GM12878 (cell line): ENCODE measurements at regions not wholly inside any gene's neighbourhood (a gene's known extent, or its start where the extent isn't known, plus 50 kb on each side); places are given as distances from the start of the nearest gene placed in this dataset.
A peak's percentile ranks its signal among the peaks of the same experiment; 100 is the strongest.

ENCODE experiments used
- BCL11A ChIP-seq: IDR thresholded peaks from 2 replicates; pipeline ENCODE4 v1.6.1; 2011; ENCODE audit warnings: low read depth, low read length
- CBX3 ChIP-seq: fragments of 200-600 bp; sonication (generic); IDR thresholded peaks from 2 replicates; pipeline ENCODE4 v1.6.1; 2016; ENCODE audit warnings: low read depth, borderline replicate concordance
- CEBPB ChIP-seq, 2 experiments: fragments of 150-350 bp in 1 of 2; IDR thresholded peaks; 2 replicates each; pipeline ENCODE4 v1.6.1; 2012 to 2014; ENCODE audit warnings: low read depth in 2 of 2, low read length in 2 of 2, borderline replicate concordance in 1 of 2, inconsistent platforms in 1 of 2
- IKZF2 ChIP-seq, 2 experiments: fragments of 450-650 bp; IDR thresholded peaks; 2 replicates each; pipeline ENCODE4 v1.6.1; 2017; ENCODE audit warnings: mild to moderate bottlenecking in 2 of 2, moderate library complexity in 2 of 2
- MEF2B ChIP-seq: fragments of 450-650 bp; IDR thresholded peaks from 2 replicates; pipeline ENCODE4 v1.6.1; 2018; ENCODE audit warnings: mild to moderate bottlenecking, moderate library complexity; ENCODE audit not compliant: partially characterized antibody, poor library complexity, severe bottlenecking
- MTA3 ChIP-seq: IDR thresholded peaks from 2 replicates; pipeline ENCODE4 v1.6.1; 2012; ENCODE audit warnings: low read length, inconsistent platforms, borderline replicate concordance
- NBN ChIP-seq: fragments of 450-650 bp; IDR thresholded peaks from 2 replicates; pipeline ENCODE4 v1.6.1; 2016
- PML ChIP-seq: IDR thresholded peaks from 2 replicates; pipeline ENCODE4 v1.6.1; 2012; ENCODE audit warnings: low read length, inconsistent platforms
- RAD51 ChIP-seq: fragments of 450-650 bp; IDR thresholded peaks from 2 replicates; pipeline ENCODE4 v1.6.1; 2016; ENCODE audit warnings: moderate library complexity, mild to moderate bottlenecking, inconsistent platforms
- SPI1 ChIP-seq: IDR thresholded peaks from 2 replicates; pipeline ENCODE4 v1.6.1; 2011; ENCODE audit warnings: low read depth, mild to moderate bottlenecking, low read length, moderate library complexity, borderline replicate concordance; ENCODE audit not compliant: insufficient read depth
- SREBF2 ChIP-seq: IDR thresholded peaks from 2 replicates; pipeline ENCODE4 v1.6.1; 2012; ENCODE audit warnings: mild to moderate bottlenecking, low read length
- SUZ12 ChIP-seq: fragments of 200-600 bp; sonication (generic); IDR thresholded peaks from one replicate; pipeline ENCODE4 v1.6.1; 2018; ENCODE audit warnings: antibody characterized with exemption, mild to moderate bottlenecking; ENCODE audit not compliant: unreplicated experiment
- ZNF24 ChIP-seq: fragments of 450-650 bp; IDR thresholded peaks from 2 replicates; pipeline ENCODE4 v1.6.1; 2017; ENCODE audit warnings: antibody characterized with exemption, mild to moderate bottlenecking
- TF ChIP-seq, protein P1 (sequence below): fragments of 150-350 bp; IDR thresholded peaks from 2 replicates; pipeline ENCODE4 v1.6.1; 2014; ENCODE audit warnings: mild to moderate bottlenecking, low read depth, low read length
- TF ChIP-seq, protein P2 (sequence below): fragments of 450-650 bp; formaldehyde crosslinking; IDR thresholded peaks from 2 replicates; pipeline ENCODE4 v1.4.0; 2022; ENCODE audit warnings: mild to moderate bottlenecking, moderate library complexity
- TF ChIP-seq, protein P3 (sequence below): fragments of 450-650 bp; IDR thresholded peaks from 2 replicates; pipeline ENCODE4 v1.6.1; 2016; ENCODE audit warnings: mild to moderate bottlenecking
- TF ChIP-seq, protein P4 (sequence below): IDR thresholded peaks from 2 replicates; pipeline ENCODE4 v1.6.1; 2012; ENCODE audit warnings: low read length, inconsistent platforms
- TF ChIP-seq, protein P5 (sequence below): IDR thresholded peaks from 2 replicates; pipeline ENCODE4 v1.6.1; 2011; ENCODE audit warnings: low read depth, low read length, improper control_type of control experiment, borderline replicate concordance
- TF ChIP-seq, protein P6 (sequence below): fragments of 450-650 bp; IDR thresholded peaks from 2 replicates; pipeline ENCODE4 v1.6.1; 2017; ENCODE audit warnings: borderline replicate concordance

DNA sequence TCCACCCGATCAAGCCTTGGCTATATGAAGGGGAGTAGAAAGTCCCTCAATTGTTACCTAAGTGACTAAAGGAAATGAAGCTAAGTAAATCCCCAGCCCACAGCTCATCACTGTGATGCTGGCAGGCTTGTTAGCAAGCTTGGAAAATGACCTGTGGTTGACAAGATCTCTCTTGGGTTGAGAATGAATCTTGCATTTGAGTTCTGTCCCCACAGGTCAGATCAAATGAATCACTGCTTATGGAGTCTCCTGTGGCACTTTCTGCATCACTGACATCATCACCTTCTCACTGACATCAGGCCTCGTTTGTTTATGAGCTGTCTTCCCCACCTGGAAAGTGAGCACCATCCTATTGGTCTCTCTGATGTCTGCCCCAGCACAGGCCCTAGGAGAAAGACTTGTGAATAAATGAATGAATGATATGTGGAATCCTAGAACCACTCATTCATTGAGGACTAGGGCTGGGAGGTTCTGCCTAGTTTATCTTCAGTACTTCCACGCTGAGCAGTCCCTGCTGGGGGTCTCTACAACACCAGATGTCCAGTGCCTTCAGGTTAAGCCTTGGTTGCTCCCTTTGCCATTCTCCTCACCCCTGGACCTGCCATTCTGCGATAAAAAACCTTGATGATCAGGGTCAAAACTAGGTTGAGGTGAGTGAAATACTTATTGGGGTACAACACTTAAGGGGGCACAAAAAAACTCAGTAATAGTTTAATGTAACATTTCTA lies 318.4 kb upstream of the MOCS1 start (continued):
- TF ChIP-seq, protein P1, sequence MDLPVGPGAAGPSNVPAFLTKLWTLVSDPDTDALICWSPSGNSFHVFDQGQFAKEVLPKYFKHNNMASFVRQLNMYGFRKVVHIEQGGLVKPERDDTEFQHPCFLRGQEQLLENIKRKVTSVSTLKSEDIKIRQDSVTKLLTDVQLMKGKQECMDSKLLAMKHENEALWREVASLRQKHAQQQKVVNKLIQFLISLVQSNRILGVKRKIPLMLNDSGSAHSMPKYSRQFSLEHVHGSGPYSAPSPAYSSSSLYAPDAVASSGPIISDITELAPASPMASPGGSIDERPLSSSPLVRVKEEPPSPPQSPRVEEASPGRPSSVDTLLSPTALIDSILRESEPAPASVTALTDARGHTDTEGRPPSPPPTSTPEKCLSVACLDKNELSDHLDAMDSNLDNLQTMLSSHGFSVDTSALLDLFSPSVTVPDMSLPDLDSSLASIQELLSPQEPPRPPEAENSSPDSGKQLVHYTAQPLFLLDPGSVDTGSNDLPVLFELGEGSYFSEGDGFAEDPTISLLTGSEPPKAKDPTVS, result no peak
- TF ChIP-seq, protein P2, sequence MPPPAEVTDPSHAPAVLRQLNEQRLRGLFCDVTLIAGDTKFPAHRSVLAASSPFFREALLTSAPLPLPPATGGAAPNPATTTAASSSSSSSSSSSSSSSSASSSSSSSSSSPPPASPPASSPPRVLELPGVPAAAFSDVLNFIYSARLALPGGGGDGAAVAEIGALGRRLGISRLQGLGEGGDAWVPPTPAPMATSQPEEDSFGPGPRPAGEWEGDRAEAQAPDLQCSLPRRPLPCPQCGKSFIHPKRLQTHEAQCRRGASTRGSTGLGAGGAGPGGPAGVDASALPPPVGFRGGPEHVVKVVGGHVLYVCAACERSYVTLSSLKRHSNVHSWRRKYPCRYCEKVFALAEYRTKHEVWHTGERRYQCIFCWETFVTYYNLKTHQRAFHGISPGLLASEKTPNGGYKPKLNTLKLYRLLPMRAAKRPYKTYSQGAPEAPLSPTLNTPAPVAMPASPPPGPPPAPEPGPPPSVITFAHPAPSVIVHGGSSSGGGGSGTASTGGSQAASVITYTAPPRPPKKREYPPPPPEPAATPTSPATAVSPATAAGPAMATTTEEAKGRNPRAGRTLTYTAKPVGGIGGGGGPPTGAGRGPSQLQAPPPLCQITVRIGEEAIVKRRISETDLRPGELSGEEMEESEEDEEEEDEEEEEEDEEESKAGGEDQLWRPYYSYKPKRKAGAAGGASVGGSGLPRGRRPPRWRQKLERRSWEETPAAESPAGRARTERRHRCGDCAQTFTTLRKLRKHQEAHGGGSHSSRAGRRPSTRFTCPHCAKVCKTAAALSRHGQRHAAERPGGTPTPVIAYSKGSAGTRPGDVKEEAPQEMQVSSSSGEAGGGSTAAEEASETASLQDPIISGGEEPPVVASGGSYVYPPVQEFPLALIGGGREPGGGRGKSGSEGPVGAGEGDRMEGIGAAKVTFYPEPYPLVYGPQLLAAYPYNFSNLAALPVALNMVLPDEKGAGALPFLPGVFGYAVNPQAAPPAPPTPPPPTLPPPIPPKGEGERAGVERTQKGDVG, result no peak
- TF ChIP-seq, protein P3, sequence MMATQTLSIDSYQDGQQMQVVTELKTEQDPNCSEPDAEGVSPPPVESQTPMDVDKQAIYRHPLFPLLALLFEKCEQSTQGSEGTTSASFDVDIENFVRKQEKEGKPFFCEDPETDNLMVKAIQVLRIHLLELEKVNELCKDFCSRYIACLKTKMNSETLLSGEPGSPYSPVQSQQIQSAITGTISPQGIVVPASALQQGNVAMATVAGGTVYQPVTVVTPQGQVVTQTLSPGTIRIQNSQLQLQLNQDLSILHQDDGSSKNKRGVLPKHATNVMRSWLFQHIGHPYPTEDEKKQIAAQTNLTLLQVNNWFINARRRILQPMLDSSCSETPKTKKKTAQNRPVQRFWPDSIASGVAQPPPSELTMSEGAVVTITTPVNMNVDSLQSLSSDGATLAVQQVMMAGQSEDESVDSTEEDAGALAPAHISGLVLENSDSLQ, result peak; percentile 63; the same call in 1 of the 2 replicates
- TF ChIP-seq BCL11A (peak; percentile 83; the same call in 1 of the 2 replicates), ZNF24 (peak; percentile 96), RAD51 (no peak; the same call in 1 of the 2 replicates), IKZF2 (IDR thresholded peaks at IDR 0.05) (peak; percentile 89 to 93), NBN (peak; percentile 78; the same call in 1 of the 2 replicates), SUZ12 (no peak), SPI1 (no peak), SREBF2 (no peak), PML (no peak), MTA3 (no peak), CEBPB (IDR thresholded peaks at IDR 0.05; ENCODE audit: borderline replicate concordance in 1 of 2, low read depth in 2 of 2, low read length in 2 of 2) (no peak), MEF2B (no peak), CBX3 (no peak)
- TF ChIP-seq, protein P4, sequence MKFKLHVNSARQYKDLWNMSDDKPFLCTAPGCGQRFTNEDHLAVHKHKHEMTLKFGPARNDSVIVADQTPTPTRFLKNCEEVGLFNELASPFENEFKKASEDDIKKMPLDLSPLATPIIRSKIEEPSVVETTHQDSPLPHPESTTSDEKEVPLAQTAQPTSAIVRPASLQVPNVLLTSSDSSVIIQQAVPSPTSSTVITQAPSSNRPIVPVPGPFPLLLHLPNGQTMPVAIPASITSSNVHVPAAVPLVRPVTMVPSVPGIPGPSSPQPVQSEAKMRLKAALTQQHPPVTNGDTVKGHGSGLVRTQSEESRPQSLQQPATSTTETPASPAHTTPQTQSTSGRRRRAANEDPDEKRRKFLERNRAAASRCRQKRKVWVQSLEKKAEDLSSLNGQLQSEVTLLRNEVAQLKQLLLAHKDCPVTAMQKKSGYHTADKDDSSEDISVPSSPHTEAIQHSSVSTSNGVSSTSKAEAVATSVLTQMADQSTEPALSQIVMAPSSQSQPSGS, result peak; percentile 21; the same call in 1 of the 2 replicates
- TF ChIP-seq, protein P5, sequence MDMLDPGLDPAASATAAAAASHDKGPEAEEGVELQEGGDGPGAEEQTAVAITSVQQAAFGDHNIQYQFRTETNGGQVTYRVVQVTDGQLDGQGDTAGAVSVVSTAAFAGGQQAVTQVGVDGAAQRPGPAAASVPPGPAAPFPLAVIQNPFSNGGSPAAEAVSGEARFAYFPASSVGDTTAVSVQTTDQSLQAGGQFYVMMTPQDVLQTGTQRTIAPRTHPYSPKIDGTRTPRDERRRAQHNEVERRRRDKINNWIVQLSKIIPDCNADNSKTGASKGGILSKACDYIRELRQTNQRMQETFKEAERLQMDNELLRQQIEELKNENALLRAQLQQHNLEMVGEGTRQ, result no peak
- TF ChIP-seq, protein P6, sequence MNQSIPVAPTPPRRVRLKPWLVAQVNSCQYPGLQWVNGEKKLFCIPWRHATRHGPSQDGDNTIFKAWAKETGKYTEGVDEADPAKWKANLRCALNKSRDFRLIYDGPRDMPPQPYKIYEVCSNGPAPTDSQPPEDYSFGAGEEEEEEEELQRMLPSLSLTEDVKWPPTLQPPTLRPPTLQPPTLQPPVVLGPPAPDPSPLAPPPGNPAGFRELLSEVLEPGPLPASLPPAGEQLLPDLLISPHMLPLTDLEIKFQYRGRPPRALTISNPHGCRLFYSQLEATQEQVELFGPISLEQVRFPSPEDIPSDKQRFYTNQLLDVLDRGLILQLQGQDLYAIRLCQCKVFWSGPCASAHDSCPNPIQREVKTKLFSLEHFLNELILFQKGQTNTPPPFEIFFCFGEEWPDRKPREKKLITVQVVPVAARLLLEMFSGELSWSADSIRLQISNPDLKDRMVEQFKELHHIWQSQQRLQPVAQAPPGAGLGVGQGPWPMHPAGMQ, result no peak
